ENCODE measurements at regions not wholly inside any gene's neighbourhood (a gene's known extent, or its start where the extent isn't known, plus 50 kb on each side); places are given as distances from the start of the nearest gene placed in this dataset.
A peak's percentile ranks its signal among the peaks of the same experiment; 100 is the strongest.
"Not testable (repeated sequence)": the region's sequence is repeated elsewhere in the genome, so short reads cannot be mapped to it uniquely, and the experiment has no call there.

GRCh38 chr14:101088714-101089113 is 185.2 kb upstream of the RTL1 start:
- DNase-seq (ENCODE audit: low spot score in 2 of 2) (no peak), ATAC-seq (no peak)
- no peaks in the 10 kb centered on the region for H3K36me3 Mint-ChIP-seq
- no peaks in the 10 kb centered on the region for H3K9me3 Mint-ChIP-seq
- no peak overlapping the region for H3K27ac Mint-ChIP-seq

- not testable (repeated sequence) for ATAC-seq
Observed at GRCh38 chr14:101090478-101090877, 187.0 kb upstream of the RTL1 start.

GRCh38 chr14:101090976-101091375 is 187.5 kb upstream of the RTL1 start:
- no peak overlapping the region for H3K27ac Mint-ChIP-seq
- H3K36me3 Mint-ChIP-seq, result no peaks in the 10 kb centered on the region
- no peak for DNase-seq (ENCODE audit: low spot score in 2 of 2)
- ATAC-seq, result no peak
- no peaks in the 10 kb centered on the region for H3K9me3 Mint-ChIP-seq

More at GRCh38 chr14:101090478-101090877, 187.0 kb upstream of the RTL1 start:
- H3K36me3 Mint-ChIP-seq; H3K27ac Mint-ChIP-seq; DNase-seq (ENCODE audit: low spot score in 2 of 2); H3K9me3 Mint-ChIP-seq: not testable (repeated sequence)

GRCh38 chr14:101094916-101095315 is 191.4 kb upstream of the RTL1 start:
- H3K27ac Mint-ChIP-seq; H3K9me3 Mint-ChIP-seq; H3K36me3 Mint-ChIP-seq; DNase-seq (ENCODE audit: low spot score in 2 of 2); ATAC-seq: not testable (repeated sequence)

- DNase-seq (ENCODE audit: low spot score in 2 of 2) (no peak), ATAC-seq (no peak)
- Mint-ChIP-seq H3K27ac (no peak overlapping the region), H3K9me3 (no peaks in the 10 kb centered on the region), H3K36me3 (no peaks in the 10 kb centered on the region)
Observed at GRCh38 chr14:101096551-101096950, 193.0 kb upstream of the RTL1 start.

- H3K27ac Mint-ChIP-seq, result no peak overlapping the region
- no peaks in the 10 kb centered on the region for H3K9me3 Mint-ChIP-seq
- ATAC-seq (no peak), DNase-seq (ENCODE audit: low spot score in 2 of 2) (no peak)
- no peaks in the 10 kb centered on the region for H3K36me3 Mint-ChIP-seq
Observed at GRCh38 chr14:101097109-101097793, 193.7 kb upstream of the RTL1 start.

- ATAC-seq (no peak), DNase-seq (ENCODE audit: low spot score in 2 of 2) (no peak)
- Mint-ChIP-seq H3K9me3 (no peaks in the 10 kb centered on the region), H3K27ac (no peak overlapping the region), H3K36me3 (no peaks in the 10 kb centered on the region)
Observed at GRCh38 chr14:101098177-101098576, 194.7 kb upstream of the RTL1 start.

- no peak for ATAC-seq
- Mint-ChIP-seq H3K36me3 (no peaks in the 10 kb centered on the region), H3K27ac (no peak overlapping the region), H3K9me3 (no peaks in the 10 kb centered on the region)
- no peak for DNase-seq (ENCODE audit: low spot score in 2 of 2)
Observed at GRCh38 chr14:101098641-101099040, 195.1 kb upstream of the RTL1 start.

GRCh38 chr14:101101456-101102056 is 198.0 kb upstream of the RTL1 start:
- DNase-seq (ENCODE audit: low spot score in 2 of 2) (peak in 1 of 2 donors; percentile 39), ATAC-seq (no peak)
- Mint-ChIP-seq H3K9me3 (peaks cover 0 to under 1% of the 10 kb centered on the region in 2 donors), H3K27ac (no peak overlapping the region), H3K36me3 (no peaks in the 10 kb centered on the region)

- ATAC-seq (no peak), DNase-seq (ENCODE audit: low spot score in 2 of 2) (no peak)
- Mint-ChIP-seq H3K36me3 (no peaks in the 10 kb centered on the region), H3K27ac (no peak overlapping the region), H3K9me3 (peaks cover 0 to 5% of the 10 kb centered on the region in 2 donors)
Observed at GRCh38 chr14:101102875-101103274, 199.4 kb upstream of the RTL1 start.

GRCh38 chr14:101103321-101103901 is 199.9 kb upstream of the RTL1 start:
- Mint-ChIP-seq H3K9me3 (peaks cover 0 to 5% of the 10 kb centered on the region in 2 donors), H3K27ac (no peak overlapping the region), H3K36me3 (no peaks in the 10 kb centered on the region)
- DNase-seq (ENCODE audit: low spot score in 2 of 2) (peak in 1 of 2 donors; percentile 38), ATAC-seq (no peak)

- DNase-seq (ENCODE audit: low spot score in 2 of 2) (no peak), ATAC-seq (no peak)
- no peak overlapping the region for H3K27ac Mint-ChIP-seq
- no peaks in the 10 kb centered on the region for H3K36me3 Mint-ChIP-seq
- H3K9me3 Mint-ChIP-seq, result peaks cover 0 to 5% of the 10 kb centered on the region in 2 donors
Observed at GRCh38 chr14:101104485-101104884, 201.0 kb upstream of the RTL1 start.

- H3K27ac Mint-ChIP-seq, result no peak overlapping the region
- ATAC-seq, result no peak
- H3K9me3 Mint-ChIP-seq, result peaks cover 0 to 5% of the 10 kb centered on the region in 2 donors
- H3K36me3 Mint-ChIP-seq, result no peaks in the 10 kb centered on the region
- DNase-seq (ENCODE audit: low spot score in 2 of 2), result no peak
Observed at GRCh38 chr14:101105045-101105444, 201.5 kb upstream of the RTL1 start.

- no peaks in the 10 kb centered on the region for H3K36me3 Mint-ChIP-seq
- no peak for ATAC-seq
- H3K9me3 Mint-ChIP-seq, result peaks cover 0 to 5% of the 10 kb centered on the region in 2 donors
- no peak overlapping the region for H3K27ac Mint-ChIP-seq
- peak in 1 of 2 donors; percentile 49 for DNase-seq (ENCODE audit: low spot score in 2 of 2)
Observed at GRCh38 chr14:101108579-101109346, 205.2 kb upstream of the RTL1 start.

GRCh38 chr14:101109347-101109638 is 205.8 kb upstream of the RTL1 start:
- Mint-ChIP-seq H3K27ac (no peak overlapping the region), H3K9me3 (peaks cover 0 to 5% of the 10 kb centered on the region in 2 donors), H3K36me3 (no peaks in the 10 kb centered on the region)
- DNase-seq (ENCODE audit: low spot score in 2 of 2), result peak in 1 of 2 donors; percentile 18
- no peak for ATAC-seq

- no peaks in the 10 kb centered on the region for H3K36me3 Mint-ChIP-seq
- H3K27ac Mint-ChIP-seq, result peak overlapping the region in 1 of 2 donors; percentile 79
- ATAC-seq (no peak), DNase-seq (ENCODE audit: low spot score in 2 of 2) (peak in 1 of 2 donors; percentile 39)
- H3K9me3 Mint-ChIP-seq, result peaks cover 0 to 5% of the 10 kb centered on the region in 2 donors
Observed at GRCh38 chr14:101109981-101110728, 206.6 kb upstream of the RTL1 start.

Measured in activated naive CD4-positive, alpha-beta T cell treated with anti-CD3 and anti-CD28 coated beads, Interleukin-2, amount 50 U/mL, for 72 hours (primary cell).